ENCODE measurements at regions not wholly inside any gene's neighbourhood (a gene's known extent, or its start where the extent isn't known, plus 50 kb on each side); places are given as distances from the start of the nearest gene placed in this dataset.
"Not testable (repeated sequence)": the region's sequence is repeated elsewhere in the genome, so short reads cannot be mapped to it uniquely, and the experiment has no call there.

GRCh38 chr14:89743828-89744227, 210.7 kb downstream of the EFCAB11 start:
- DNase-seq (ENCODE audit: low read depth): no peak
- no peak for TF ChIP-seq CTCF (conservative IDR thresholded peaks at IDR 0.05; ENCODE audit: low read depth, low read length)
- no peak overlapping the region for H3K4me3 ChIP-seq (ENCODE audit: low read depth, low read length)

GRCh38 chr14:89740241-89740640, 214.3 kb downstream of the EFCAB11 start:
- no peak overlapping the region for H3K4me3 ChIP-seq (ENCODE audit: low read depth, low read length)
- TF ChIP-seq CTCF (conservative IDR thresholded peaks at IDR 0.05; ENCODE audit: low read depth, low read length): no peak
- DNase-seq (ENCODE audit: low read depth): no peak

GRCh38 chr14:89736881-89737280, 217.6 kb downstream of the EFCAB11 start:
- no peak for TF ChIP-seq CTCF (conservative IDR thresholded peaks at IDR 0.05; ENCODE audit: low read depth, low read length)
- H3K4me3 ChIP-seq (ENCODE audit: low read depth, low read length): no peak overlapping the region
- DNase-seq (ENCODE audit: low read depth): no peak

GRCh38 chr14:89731396-89731933, 223.1 kb downstream of the EFCAB11 start:
- TF ChIP-seq CTCF (conservative IDR thresholded peaks at IDR 0.05; ENCODE audit: low read depth, low read length): no peak
- H3K4me3 ChIP-seq (ENCODE audit: low read depth, low read length): no peak overlapping the region
- DNase-seq (ENCODE audit: low read depth): no peak

- DNase-seq (ENCODE audit: low read depth): no peak
- no peak overlapping the region for H3K4me3 ChIP-seq (ENCODE audit: low read depth, low read length)
- TF ChIP-seq CTCF (conservative IDR thresholded peaks at IDR 0.05; ENCODE audit: low read depth, low read length): no peak
These were observed 223.8 kb downstream of the EFCAB11 start for GRCh38 chr14:89730687-89731086.

GRCh38 chr14:89728964-89729363, 225.6 kb downstream of the EFCAB11 start:
- H3K4me3 ChIP-seq (ENCODE audit: low read depth, low read length): no peak overlapping the region
- no peak for TF ChIP-seq CTCF (conservative IDR thresholded peaks at IDR 0.05; ENCODE audit: low read depth, low read length)
- DNase-seq (ENCODE audit: low read depth): no peak

GRCh38 chr14:89726226-89726625, 228.3 kb downstream of the EFCAB11 start:
- DNase-seq (ENCODE audit: low read depth); H3K4me3 ChIP-seq (ENCODE audit: low read depth, low read length): not testable (repeated sequence)

- no peak for TF ChIP-seq CTCF (conservative IDR thresholded peaks at IDR 0.05; ENCODE audit: low read depth, low read length)
- DNase-seq (ENCODE audit: low read depth): no peak
- H3K4me3 ChIP-seq (ENCODE audit: low read depth, low read length): no peak overlapping the region
These were observed 229.9 kb downstream of the EFCAB11 start for GRCh38 chr14:89724628-89724960.
